ENCODE measurements at regions not wholly inside any gene's neighbourhood (a gene's known extent, or its start where the extent isn't known, plus 50 kb on each side); places are given as distances from the start of the nearest gene placed in this dataset.

- TF ChIP-seq ZNF658 (tag by site-specific recombination; IDR thresholded peaks at IDR 0.05) = no peak
- TF ChIP-seq ZSCAN30 (tag by site-specific recombination; IDR thresholded peaks at IDR 0.05) = no peak
- no peak for TF ChIP-seq ZNF433 (tag by site-specific recombination; IDR thresholded peaks at IDR 0.05; ENCODE audit: low read depth)
- no peak for TF ChIP-seq ZNF155 (tag by site-specific recombination; IDR thresholded peaks at IDR 0.05)
- TF ChIP-seq INSM2 (tag by site-specific recombination; IDR thresholded peaks at IDR 0.05) = no peak
- TF ChIP-seq PRDM1 (tag by site-specific recombination; IDR thresholded peaks at IDR 0.05) = no peak
- no peak for TF ChIP-seq ZNF140 (tag by site-specific recombination; IDR thresholded peaks at IDR 0.05)
- TF ChIP-seq ZNF600 (tag by site-specific recombination; IDR thresholded peaks at IDR 0.05) = no peak
- TF ChIP-seq ZBTB7A (tag by site-specific recombination; IDR thresholded peaks at IDR 0.05; ENCODE audit: low read depth) = no peak
- TF ChIP-seq ZNF23 (tag by site-specific recombination; IDR thresholded peaks at IDR 0.05; ENCODE audit: borderline replicate concordance) = no peak
These were observed 372.3 kb downstream of the NPIPA8 start for GRCh38 chr16:17964196-17964595.
